ENCODE measurements at regions not wholly inside any gene's neighbourhood (a gene's known extent, or its start where the extent isn't known, plus 50 kb on each side); places are given as distances from the start of the nearest gene placed in this dataset.

- no peak for DNase-seq
Measured at GRCh38 chr6:126764104-126764503, 354.4 kb upstream of the RSPO3 start.

DNA sequence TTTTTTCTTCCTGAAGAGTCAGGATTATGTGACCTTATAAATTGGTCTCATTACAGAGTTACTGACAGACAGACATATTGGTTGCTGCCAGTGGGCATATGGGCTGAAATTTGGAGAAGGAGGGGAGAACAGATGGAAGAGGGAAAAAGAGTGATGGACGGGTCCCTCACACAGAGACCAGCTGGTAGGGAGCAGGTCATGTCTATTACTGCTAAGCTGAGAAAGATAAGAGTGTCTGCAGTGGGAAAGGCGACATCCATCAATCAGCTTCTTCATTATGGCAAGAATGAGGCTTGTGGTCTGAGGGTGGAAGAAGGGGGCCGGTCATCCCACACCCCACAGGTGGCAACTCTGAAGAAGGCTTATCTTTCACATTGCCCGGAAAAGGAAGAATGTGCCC, 353.8 kb upstream of the RSPO3 start:
- no peak for DNase-seq

DNA sequence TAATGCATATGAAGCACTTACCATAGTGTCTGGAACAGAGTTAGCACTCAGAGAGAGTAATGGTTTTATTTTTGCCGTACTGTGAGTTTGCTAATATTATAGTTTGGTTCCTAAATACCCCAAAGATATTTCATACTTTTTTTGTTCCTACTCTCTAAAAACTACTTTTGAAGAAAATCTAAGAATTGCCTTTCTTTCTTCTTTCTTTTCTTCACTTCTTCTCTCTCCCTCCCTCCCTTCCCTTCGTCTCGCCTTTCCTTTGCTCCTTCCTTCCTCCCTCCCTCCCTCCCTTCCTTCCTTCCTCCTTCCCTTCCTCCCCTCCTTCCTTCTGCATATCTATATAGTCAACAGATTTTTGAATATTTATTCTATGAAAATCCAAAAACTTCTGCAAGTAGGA, 351.7 kb upstream of the RSPO3 start:
- no peak for DNase-seq

- DNase-seq: no peak
Measured at GRCh38 chr6:126767711-126768110, 350.8 kb upstream of the RSPO3 start.

GRCh38 chr6:126770176-126770575, 348.3 kb upstream of the RSPO3 start:
- DNase-seq: no peak

- no peak for DNase-seq
Measured at GRCh38 chr6:126773112-126773805, 345.2 kb upstream of the RSPO3 start.

- DNase-seq: no peak
Measured at GRCh38 chr6:126779331-126779730, 339.1 kb upstream of the RSPO3 start.

DNA sequence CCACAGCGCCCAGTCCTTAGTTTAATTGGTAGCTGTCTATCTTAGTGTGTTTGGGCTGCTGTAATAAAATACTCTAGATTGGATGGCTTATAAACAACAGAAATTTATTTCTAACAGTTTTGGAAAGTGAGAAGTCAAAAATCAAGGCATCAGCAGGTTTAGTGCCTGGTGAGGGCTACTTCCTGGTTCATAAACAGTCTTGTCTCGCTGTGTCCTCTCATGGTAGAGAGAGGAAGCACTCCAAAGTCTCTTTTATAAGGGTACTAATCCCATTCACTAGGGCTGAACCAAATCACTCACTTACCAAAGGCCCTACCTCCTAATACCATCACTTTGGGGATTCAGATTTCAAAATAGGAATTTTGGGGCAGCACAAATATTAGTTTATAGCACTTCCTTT, 336.9 kb upstream of the RSPO3 start:
- DNase-seq: no peak

DNA sequence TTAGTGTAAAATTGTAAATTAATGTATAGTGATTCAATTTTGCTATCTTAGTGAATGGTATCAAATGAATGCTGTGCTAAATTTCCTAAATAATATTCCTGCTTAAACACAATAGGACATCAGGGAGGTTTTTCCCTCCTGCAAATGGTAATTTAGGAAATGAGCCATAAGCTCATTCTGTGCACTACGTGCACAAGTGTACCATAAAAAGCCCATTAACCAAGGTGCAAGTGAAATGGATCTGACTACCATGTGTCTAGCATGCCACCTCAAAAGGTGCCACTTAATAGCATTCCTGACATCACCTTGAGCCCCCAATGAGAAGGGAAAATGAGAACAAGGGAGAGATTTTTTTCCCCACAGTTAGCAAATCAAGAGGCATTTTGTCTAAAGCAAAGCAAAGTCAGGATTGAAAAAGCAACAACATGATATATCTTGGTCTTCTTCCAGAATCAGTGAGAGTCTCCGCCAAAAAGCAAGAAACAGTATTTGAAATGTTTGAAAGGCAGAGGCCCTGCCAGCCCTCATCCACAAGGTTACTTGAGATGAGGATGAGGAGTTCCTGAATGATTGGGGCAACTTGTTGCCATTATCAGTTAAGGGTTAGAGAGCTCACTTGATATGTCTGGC, 334.2 kb upstream of the RSPO3 start:
- DNase-seq: no peak

DNA sequence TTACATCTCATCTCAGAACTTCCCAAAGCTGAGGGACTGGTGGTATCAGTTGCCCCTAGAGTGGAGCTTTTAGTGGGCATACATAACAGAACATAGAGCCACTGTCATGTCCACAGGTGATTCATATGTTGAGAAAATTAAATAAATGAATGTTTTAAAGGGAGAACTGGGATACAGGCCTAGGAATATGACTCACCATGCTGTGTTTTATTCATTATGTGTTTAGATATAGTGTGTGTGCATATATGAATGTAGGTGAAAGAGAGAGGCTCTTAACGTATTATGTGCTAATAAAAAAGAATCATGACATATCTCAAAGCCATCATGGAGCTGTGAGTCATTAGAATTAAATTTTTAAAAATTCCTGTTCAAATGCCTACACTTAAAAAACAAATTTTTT, 332.2 kb upstream of the RSPO3 start:
- no peak for DNase-seq

DNA sequence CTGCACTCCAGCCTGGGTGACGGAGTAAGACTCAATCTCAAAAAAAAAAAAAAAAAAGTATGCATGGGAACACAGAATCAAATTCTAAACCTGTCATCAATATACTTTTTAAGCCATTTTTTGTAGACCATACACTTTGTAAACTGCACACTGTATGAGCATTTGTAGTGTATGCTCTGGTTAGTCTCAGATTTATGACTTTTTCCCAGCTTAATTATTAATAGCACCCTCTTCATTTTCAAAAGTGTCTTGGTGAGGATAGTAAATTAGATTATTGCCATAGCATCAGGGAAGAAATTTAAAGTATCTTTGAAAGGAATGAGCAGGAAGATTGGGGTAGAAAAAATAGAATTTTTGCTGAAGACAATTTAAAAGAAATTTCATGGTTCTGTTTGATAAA, 330.8 kb upstream of the RSPO3 start:
- no peak for DNase-seq

GRCh38 chr6:126788861-126789365, 329.6 kb upstream of the RSPO3 start:
- DNase-seq: no peak

- DNase-seq: no peak
Measured at GRCh38 chr6:126792340-126793085, 326.0 kb upstream of the RSPO3 start.

GRCh38 chr6:126795161-126795560, 323.3 kb upstream of the RSPO3 start:
- DNase-seq: no peak

GRCh38 chr6:126797981-126798380, 320.5 kb upstream of the RSPO3 start:
- no peak for DNase-seq

DNA sequence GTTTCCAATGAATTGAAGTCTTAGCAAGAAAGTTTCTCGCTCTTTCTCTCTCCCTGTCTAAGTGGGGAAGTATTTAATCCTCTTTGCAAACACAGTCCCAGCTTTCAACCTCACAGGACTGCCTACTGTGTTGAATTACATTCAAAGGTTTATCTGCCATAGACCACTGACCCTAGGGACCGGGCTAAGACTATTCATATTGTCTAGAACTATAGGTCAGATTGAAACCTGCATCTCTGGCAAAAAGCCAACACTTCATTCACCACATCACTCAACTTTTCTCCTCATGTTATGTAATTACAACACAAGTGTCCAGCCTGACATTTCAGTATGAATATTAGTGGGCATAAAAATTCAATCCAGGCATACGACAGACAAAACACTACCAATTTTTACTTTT, 314.7 kb upstream of the RSPO3 start:
- no peak for DNase-seq

GRCh38 chr6:126804332-126805064, 314.0 kb upstream of the RSPO3 start:
- DNase-seq: peak; percentile 2

DNA sequence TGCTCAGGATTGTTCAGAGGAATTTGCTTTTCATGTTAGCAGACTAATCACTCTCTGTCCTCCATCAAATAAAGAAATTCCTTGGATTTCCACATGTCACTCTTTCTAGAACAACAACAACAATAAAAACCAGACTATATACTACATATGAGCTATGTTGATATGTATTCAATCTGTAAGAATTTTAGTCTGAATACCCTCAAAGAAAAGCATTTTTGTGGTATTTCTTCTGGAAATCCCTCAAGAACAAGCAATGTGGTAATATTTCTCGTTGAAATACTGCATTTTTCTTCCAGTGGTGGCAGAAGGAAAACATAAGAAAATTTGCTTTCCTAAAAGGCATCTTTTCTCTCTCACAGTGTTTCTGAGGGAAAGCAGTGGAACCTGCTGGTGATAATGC, 312.6 kb upstream of the RSPO3 start:
- no peak for DNase-seq

DNA sequence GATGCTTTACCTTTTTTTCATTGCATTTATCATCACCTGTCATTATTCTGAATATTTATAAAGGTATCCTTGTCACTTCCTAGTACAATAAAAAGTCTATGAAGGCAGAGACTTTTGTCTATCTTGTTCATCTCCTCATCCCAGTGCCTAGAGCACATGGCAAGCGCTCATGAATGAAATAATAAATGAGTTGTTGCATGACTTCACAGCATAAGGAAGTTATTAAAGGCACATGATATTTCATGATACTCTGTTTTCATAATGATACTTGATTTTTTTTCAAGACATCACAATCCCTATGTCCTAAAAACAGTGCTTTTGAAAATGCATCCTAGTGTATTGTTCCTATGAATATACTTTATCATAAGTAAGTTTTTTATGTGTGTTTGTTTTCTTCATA, 310.6 kb upstream of the RSPO3 start:
- no peak for DNase-seq

DNA sequence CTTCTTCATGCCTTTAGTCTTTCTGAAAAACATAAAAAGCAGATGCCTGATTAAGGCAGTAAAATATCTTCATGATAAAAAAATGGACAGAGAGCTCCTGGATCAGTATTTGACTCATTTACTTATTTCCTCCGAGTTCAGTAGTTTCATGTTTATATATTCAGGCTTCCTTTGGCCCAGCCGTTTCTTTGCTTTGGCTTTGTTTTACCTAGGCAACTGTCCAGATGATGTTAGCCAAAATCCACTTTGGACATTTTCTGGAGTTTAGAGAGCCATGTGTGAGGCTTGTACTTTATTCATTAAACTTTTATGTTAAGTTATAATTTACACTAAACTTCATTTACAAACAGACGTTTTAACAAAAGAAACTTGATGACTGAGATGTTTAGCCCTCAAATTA, 307.1 kb upstream of the RSPO3 start:
- no peak for DNase-seq

DNA sequence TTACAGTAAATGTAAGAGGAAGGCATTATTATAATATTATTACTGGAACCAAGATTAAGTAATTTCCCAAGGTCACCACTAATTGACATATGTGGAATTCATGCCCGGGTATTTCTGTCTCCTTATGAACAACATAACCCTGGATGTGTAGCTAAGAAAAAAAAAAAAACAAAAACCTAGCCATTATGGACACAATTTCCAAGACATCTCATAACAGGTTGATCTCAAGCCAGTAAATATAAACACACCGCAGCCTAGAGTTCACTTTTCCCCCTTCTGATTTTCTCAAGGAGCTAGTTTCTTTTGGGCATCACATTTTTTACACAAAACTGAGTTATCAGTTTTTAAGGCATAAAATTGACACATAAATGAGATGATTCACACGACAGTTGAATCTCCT, 306.5 kb upstream of the RSPO3 start:
- no peak for DNase-seq

DNA sequence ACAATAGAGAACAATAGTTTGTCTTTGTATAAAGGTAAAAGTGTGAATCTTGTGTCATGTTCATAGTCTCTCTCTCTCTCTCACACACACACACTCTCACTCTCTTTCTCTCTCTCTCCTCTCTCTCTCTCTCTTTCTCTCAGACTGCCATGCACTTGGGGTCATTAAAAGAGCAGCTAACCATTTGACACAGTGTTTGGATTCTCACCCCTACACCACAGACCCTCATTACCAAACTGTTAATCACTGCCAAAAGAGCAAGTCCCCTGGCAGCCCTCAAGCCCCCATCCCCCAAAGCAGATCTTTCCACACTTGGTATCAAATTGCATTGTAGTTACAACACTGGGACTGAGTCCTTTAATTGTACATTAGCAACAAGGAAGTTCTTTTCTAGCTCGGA, 305.8 kb upstream of the RSPO3 start:
- no peak for DNase-seq

GRCh38 chr6:126820634-126821033, 297.8 kb upstream of the RSPO3 start:
- no peak for DNase-seq
